ENCODE measurements at regions not wholly inside any gene's neighbourhood (a gene's known extent, or its start where the extent isn't known, plus 50 kb on each side); places are given as distances from the start of the nearest gene placed in this dataset.

DNA sequence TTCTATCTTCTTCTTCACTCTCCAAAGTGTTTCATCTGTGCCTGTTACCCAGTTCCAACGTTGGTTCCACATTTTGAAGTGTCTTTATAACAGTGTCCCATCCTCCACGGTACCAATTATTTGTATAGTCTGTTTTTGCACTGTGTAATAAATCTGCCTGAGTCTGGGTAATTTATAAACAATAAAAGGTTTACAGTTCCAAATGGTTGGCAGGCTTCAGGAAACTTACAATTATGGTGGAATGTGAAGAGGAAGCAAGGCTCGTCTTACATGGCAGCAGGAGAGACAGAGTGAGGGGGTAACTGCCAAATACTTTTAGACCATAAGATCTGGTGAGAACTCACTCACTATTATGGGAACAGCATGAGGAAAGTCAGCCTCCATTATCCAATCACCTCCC is 465.4 kb upstream of the CDH9 start:
- H3K27ac Mint-ChIP-seq, result no peak overlapping the region
- peaks cover 15% of the 10 kb centered on the region; the same call in 1 of the 2 replicates for H3K4me1 Mint-ChIP-seq (ENCODE audit: low read depth)
- no peaks in the 10 kb centered on the region for H3K36me3 Mint-ChIP-seq (ENCODE audit: low read depth)
- H3K4me3 Mint-ChIP-seq, result no peak overlapping the region; the same call in 1 of the 2 replicates
- H3K27me3 Mint-ChIP-seq (ENCODE audit: insufficient read depth), result no peaks in the 10 kb centered on the region
- DNase-seq, result no peak
- TF ChIP-seq, protein P1, sequence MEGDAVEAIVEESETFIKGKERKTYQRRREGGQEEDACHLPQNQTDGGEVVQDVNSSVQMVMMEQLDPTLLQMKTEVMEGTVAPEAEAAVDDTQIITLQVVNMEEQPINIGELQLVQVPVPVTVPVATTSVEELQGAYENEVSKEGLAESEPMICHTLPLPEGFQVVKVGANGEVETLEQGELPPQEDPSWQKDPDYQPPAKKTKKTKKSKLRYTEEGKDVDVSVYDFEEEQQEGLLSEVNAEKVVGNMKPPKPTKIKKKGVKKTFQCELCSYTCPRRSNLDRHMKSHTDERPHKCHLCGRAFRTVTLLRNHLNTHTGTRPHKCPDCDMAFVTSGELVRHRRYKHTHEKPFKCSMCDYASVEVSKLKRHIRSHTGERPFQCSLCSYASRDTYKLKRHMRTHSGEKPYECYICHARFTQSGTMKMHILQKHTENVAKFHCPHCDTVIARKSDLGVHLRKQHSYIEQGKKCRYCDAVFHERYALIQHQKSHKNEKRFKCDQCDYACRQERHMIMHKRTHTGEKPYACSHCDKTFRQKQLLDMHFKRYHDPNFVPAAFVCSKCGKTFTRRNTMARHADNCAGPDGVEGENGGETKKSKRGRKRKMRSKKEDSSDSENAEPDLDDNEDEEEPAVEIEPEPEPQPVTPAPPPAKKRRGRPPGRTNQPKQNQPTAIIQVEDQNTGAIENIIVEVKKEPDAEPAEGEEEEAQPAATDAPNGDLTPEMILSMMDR (IDR thresholded peaks at IDR 0.05), result no peak
- no peaks in the 10 kb centered on the region for H3K9me3 Mint-ChIP-seq

DNA sequence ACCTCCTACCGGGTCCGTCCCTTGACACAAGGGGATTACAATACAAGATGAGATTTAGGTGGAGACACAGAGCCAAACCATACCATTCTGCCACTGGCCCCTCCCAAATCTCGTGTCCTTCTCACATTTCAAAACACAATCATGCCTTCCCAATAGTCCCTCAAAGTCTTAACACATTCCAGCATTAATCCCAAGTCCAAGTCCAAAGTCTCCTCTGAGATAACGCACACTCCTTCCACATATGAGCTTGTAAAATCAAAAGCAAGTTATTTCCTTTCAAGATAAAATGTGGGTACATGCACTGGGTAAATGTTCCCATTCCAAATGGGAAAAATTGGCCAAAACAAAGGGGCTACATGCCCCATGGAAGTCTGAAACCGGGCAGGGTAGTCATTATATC is 463.9 kb upstream of the CDH9 start:
- TF ChIP-seq, protein P1 (IDR thresholded peaks at IDR 0.05), result no peak
- DNase-seq, result no peak
- Mint-ChIP-seq H3K4me3 (no peak overlapping the region), H3K36me3 (ENCODE audit: low read depth) (no peaks in the 10 kb centered on the region), H3K27ac (no peak overlapping the region), H3K4me1 (ENCODE audit: low read depth) (peaks cover 15% of the 10 kb centered on the region; the same call in 1 of the 2 replicates), H3K9me3 (no peaks in the 10 kb centered on the region), H3K27me3 (ENCODE audit: insufficient read depth) (no peaks in the 10 kb centered on the region; the same call in 1 of the 2 replicates)

DNA sequence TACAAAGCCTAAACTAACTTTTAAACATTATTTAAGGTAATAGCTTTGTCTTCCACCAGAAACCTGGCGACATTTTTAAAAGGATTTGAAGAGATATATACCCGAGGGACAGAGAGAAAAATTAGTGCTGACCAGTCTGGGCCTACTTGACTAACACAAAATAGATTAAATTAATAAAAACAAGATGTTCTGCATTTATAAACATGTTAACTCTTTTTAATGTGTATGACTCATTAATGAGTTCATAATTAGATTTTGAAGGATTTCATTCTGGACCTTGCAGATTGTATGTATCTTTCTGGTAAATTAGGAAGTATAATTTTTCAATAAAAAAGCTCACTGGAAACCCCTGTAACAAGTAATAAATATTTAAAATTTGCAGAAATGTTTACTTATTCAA is 459.1 kb upstream of the CDH9 start:
- H3K9me3 Mint-ChIP-seq, result no peaks in the 10 kb centered on the region
- H3K4me3 Mint-ChIP-seq, result no peak overlapping the region
- H3K27ac Mint-ChIP-seq, result no peak overlapping the region
- no peak for DNase-seq
- H3K36me3 Mint-ChIP-seq (ENCODE audit: low read depth), result no peaks in the 10 kb centered on the region
- H3K27me3 Mint-ChIP-seq (ENCODE audit: insufficient read depth), result no peaks in the 10 kb centered on the region; the same call in 1 of the 2 replicates
- TF ChIP-seq, protein P1 (IDR thresholded peaks at IDR 0.05), result no peak
- H3K4me1 Mint-ChIP-seq (ENCODE audit: low read depth), result peaks cover 11% of the 10 kb centered on the region

DNA sequence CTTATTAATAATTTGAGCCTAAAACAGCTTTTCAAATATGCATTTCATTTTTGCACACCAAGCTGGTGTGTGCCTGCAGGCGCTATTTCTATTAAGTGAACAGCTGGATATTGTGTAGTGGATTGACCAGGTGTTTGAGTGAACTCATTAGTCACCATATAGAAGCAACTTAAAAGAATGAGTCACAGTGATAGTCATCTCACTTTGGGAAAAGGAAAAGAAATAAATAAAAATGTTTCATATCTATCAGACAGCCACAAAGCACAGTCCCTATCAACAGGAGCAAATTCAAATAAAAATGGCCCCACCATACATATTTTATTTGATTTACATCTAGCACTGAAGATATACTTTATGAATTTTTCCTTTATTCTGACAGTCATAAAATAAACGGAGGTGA is 456.5 kb upstream of the CDH9 start:
- no peak for DNase-seq
- peaks cover 11% of the 10 kb centered on the region for H3K4me1 Mint-ChIP-seq (ENCODE audit: low read depth)
- TF ChIP-seq, protein P1 (IDR thresholded peaks at IDR 0.05), result no peak
- no peaks in the 10 kb centered on the region; the same call in 1 of the 2 replicates for H3K27me3 Mint-ChIP-seq (ENCODE audit: insufficient read depth)
- H3K4me3 Mint-ChIP-seq, result no peak overlapping the region
- H3K9me3 Mint-ChIP-seq, result no peaks in the 10 kb centered on the region
- H3K36me3 Mint-ChIP-seq (ENCODE audit: low read depth), result peaks cover 10% of the 10 kb centered on the region; the same call in 1 of the 2 replicates
- no peak overlapping the region for H3K27ac Mint-ChIP-seq

DNA sequence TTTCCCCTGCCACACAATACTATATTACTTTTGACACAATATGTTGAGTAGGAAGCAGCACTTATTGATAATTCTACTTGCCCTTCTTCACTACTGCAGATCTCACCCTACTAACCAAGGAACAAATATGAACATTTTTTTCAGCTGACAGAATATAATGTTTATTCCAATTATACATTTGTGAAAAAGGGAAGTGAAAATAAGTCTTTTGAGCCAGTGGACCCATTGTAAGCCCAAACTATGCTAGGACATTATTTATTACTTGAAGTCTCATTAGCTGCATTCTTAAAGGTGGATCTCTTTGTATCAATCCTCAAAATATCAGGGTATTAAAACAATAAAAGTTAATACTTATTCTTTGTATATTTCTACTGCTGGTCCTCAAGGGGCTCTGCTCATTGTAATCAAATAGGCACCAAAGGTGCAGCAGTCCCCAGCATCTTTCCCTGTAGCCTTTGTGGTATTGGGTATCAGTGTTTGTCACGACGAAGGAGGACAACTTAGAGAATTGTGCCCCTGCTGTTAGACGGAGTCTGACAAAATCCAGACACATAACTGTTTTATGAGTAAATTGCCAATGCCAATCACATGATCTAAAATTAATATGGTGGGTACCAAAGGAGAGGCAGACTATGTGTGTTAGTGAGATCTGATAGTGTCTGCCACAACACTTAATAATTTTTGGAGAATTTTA is 453.5 kb upstream of the CDH9 start:
- Mint-ChIP-seq H3K4me3 (no peak overlapping the region), H3K36me3 (ENCODE audit: low read depth) (peaks cover 12% of the 10 kb centered on the region; the same call in 1 of the 2 replicates), H3K27me3 (ENCODE audit: insufficient read depth) (no peaks in the 10 kb centered on the region), H3K4me1 (ENCODE audit: low read depth) (peaks cover 11% of the 10 kb centered on the region), H3K27ac (no peak overlapping the region), H3K9me3 (no peaks in the 10 kb centered on the region)
- TF ChIP-seq, protein P1 (IDR thresholded peaks at IDR 0.05), result no peak
- DNase-seq, result no peak
